ENCODE measurements at regions not wholly inside any gene's neighbourhood (a gene's known extent, or its start where the extent isn't known, plus 50 kb on each side); places are given as distances from the start of the nearest gene placed in this dataset.
A peak's percentile ranks its signal among the peaks of the same experiment; 100 is the strongest.
"Not testable (repeated sequence)": the region's sequence is repeated elsewhere in the genome, so short reads cannot be mapped to it uniquely, and the experiment has no call there.

DNA sequence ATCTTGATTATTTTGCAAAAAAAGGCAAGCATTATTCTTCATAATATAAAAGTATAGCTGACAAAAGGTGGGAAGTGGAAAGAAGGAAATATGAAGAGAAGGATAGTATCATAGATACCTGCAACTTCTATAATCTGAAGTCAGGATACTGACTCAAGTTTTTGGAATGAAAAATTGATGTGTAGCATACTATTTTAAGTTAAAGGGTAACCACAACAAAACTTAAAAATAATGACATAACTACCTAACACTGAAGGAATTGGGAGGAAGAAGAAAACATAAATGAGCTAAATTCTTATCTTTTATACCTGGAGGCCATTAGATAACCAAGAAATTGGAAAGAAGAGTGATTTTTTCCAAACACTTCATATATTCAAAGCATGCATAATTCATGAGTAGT is 51.8 kb upstream of the TLE1 start:
- DNase-seq (ENCODE audit: low spot score) = no peak

DNA sequence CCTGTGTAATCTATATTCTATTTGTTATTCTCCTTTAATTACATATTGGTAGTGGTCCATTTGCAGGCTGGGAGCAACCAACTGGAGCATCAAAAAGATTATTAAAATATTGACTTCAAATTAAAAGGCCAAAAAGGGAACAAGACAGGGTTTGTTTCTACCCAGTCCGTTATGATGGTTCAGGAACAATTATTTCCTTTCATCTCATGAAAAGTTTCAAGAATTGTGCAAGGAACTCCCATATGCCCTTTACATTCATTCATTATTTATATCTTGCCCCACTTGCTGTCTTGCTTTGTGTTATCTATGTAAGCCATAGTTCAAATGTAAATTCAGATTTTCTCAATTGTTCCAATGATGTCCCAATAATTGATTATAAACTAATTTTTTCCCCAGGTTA is 58.7 kb upstream of the TLE1 start:
- no peak for DNase-seq (ENCODE audit: low spot score)

DNA sequence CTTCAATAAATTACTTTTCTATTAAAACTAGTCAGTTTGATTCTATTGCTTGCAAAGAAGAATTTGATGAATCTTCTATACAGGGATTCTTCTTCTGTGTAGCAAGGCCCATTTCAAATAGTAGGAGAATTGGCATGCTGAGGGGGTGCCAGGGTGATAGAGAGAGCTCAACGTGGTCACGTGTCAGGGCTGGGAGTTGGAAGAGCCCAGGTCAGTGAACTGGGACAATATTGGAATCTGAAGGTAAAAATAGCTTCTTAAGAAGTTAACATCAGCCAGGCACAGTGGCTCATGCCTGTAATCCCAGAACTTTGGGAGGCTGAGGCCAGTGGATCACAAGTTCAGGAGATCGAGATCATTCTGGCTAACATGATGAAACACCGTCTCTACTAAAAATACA is 64.1 kb upstream of the TLE1 start:
- DNase-seq (ENCODE audit: low spot score) = no peak

DNA sequence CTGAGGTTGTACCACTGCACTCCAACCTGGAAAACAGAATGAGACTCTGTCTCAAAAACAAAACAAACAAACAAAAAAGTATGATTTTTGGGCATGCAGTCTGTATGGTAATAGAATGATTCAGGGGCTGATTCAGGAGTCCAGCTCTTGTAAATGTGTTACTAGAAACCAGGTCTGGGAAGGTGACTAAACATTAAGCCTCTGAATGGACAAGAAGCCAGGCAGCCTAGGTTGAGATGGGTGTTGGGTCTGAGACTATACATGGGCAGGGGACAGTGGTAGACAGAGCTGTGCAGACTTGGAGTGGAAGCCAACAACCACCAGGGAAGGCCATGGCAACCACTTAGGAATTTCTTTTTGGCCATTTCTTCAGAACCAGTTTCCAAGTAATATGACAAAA is 64.9 kb upstream of the TLE1 start:
- DNase-seq (ENCODE audit: low spot score) = no peak

DNA sequence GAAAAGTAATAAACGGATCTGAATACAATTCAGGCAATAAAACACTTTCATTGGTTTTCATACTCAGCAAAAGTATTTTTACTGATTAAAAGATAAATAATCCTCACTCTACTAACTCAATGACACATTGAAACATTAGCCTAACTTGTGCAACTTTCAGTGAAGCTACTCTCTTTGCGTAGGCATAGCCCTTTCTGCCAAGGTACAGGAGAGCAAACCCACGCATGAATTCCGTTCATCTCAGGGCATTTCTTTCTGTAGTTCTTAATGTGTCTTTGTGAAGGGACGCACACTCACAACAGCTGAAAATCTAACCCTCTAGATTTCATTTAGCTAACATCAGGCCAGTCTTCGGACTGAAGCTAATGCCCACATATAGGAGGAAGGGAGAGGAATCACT is 66.4 kb upstream of the TLE1 start:
- DNase-seq (ENCODE audit: low spot score) = no peak

DNA sequence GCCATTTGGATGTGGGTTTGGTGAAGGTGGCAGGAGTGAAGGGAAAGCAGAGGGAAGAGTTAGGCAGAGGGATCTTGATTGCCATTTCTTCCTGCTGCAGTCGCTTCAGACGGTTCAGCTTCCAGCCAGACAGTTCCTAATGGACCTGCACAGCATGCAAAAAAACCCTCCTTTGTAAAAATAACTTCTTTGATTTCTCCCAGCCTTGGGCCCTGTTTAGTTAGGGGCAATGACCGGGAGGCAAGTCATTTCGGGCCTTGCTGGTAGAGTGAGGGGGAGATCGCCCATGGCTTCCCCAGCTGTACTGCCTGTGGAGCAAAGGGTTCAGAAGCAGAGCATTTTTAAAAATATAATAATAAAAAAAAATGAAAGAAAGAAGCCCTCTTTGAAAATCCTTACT is 67.2 kb upstream of the TLE1 start:
- DNase-seq (ENCODE audit: low spot score) = no peak

DNA sequence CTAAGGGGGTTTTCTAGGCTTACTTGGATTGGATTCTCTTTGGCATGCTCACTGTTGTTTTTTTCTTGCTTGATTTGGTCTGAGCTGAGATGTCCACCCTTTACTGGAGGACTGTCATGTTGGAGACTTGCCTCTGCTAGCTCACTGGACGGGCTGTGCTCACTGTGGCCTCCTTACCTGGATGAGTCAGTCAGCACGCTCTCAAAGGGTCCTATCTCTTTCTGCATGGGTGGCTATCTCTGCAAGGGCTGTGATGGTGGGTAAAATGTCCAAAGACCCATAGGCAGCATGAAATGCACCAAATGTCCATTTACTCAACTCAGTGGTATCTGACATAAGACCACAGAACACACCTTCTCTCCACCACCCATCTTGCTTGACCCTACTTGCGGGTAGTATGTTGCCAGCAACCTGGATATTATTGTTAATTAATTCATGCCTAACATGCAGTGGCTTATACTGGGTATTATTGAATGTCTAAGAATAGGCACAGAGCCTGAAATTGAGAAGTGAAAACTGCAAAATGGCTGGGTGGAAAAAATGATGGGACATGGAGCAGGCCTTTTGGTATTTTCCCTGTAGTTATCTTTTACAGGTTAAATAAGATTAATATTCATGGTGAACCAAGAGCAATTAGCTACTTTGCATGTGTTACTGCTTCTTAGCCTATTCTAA is 68.9 kb upstream of the TLE1 start:
- no peak for DNase-seq (ENCODE audit: low spot score)

DNA sequence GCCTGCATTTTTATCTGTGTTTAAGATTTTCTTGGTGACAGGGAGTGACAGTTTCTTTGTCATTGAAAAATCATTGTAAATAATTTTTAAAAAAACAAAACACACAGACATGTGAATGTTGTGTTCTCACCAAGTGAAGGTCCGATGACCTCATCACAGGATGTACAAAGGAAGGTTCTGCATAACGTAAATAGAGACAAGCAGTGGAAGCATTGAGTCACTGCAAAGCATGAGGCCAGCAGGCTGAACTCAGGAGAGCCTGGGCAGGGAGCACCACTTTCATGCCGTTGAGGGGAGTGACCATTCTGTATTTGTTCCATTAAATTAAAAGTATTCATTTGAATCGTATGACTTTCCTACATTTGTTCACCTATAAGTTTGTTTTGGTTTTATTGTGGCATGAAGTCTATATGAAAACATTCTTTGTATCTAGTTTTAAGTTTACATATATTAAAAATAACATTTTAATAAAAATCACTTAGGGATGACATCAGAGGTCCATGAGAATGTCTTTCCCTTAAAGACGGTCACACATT is 70.4 kb upstream of the TLE1 start:
- DNase-seq (ENCODE audit: low spot score) = no peak

DNA sequence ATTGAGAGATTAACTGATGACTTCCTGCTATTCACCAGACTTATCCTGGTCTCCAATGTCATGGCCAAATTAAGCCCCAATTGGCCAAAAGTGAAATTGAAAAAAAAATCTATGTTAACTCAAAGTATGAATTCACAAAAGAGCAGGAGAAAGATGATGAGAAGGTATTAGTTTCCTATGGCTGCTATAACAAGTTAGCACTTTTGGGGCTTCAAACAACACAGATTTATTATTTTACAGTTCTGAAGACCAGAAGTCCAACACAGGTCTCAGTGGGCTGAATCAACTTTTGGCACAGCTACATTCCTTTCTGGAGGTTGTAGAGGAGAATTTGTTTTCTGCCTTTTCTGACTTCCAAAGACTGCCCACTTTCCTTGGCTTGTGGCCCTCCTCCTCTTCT is 78.6 kb upstream of the TLE1 start:
- no peak for DNase-seq (ENCODE audit: low spot score)

DNA sequence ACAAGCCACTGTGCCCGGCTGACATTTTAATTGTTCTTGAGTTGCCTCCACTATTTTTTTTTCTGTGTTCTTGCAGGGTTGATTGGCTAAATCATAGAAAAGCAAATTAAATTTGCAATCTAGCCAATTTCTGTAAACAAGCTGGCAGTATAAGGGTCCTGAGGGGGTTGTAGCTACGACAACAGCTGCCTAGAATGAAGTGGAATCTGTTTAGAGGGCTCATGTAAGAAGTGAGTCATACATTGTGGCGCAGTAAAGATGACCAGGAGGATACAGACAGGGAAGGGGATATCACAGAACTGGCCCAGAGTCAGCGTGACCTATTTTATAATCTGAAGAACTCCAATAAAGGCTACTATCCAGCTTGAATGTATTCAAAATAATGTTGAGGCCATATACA is 82.2 kb upstream of the TLE1 start:
- no peak for DNase-seq (ENCODE audit: low spot score)

DNA sequence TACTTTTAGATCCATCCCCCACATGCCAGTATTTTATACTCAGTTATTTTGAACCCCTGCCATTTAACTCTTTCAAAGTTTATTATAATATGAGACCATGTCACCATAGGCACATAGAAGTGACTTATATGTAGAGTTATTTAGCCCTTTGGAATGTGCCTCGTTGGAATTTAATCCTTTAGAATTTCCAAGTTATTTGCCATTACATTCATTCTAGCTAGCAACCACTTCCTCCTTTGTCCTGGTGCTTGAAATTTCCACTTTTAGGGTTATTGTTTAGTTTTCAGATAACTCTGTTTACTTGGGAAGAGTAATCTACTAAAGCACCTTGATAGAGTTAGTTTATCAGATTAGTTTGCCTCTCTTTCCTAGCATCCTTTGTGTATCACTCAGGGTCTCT is 82.8 kb upstream of the TLE1 start:
- DNase-seq (ENCODE audit: low spot score) = no peak

DNA sequence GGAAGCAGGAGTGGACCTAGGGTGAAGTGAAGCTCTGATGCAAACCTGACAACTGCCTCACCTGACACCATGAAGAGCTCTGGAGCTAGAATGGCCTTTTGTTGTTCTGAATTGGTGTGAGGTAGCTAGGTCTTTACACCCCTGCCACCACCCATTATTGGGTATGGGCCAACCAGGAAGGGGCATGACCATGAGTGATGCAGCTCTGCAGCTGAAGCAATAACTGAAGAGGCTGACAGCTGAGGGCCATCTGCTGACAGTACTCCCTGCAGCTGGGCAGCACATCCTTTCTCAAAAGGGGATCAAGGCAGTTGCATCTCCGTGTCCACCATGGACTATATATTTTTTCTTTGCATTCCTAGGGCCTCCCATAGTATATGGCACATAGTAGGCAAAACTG is 87.0 kb upstream of the TLE1 start:
- no peak for DNase-seq (ENCODE audit: low spot score)

DNA sequence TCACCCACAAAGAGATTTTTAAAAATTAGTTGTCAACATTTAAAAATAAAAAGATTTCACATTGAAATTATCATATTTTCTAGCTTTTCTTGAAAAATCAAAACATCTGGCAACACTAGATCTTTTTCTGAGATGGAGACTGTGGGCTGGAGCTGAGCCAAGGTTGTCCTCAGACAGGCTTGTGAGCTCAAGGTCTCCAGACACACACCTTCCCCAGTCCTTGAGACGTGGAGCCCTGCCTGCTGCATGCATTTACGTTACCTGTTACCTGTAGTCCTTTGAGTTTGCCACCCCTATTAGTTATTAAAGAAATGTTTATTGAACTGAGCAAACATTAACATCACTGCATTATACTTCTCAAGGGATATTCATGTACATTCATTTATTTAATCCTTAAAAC is 87.5 kb upstream of the TLE1 start:
- DNase-seq (ENCODE audit: low spot score) = no peak

DNA sequence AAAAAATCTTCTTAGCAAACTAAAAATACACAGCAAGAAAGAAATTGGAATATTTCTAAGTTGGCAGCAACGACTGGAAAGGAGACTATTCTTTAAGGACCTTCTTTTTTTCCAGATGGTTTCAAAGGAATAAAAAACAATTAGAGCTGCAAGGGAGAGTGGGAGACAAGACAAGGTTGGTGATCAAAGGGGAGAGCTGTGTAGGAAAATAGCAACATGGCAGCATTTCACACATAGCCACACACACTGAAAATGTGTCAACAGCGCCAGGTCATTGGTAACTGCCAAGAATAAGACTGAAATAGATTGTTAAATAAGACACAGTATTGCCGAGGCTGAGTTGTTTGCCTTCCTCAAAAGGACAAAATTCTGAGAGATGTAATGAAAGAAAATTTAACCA is 88.1 kb upstream of the TLE1 start:
- peak; percentile 19 for DNase-seq (ENCODE audit: low spot score)

DNA sequence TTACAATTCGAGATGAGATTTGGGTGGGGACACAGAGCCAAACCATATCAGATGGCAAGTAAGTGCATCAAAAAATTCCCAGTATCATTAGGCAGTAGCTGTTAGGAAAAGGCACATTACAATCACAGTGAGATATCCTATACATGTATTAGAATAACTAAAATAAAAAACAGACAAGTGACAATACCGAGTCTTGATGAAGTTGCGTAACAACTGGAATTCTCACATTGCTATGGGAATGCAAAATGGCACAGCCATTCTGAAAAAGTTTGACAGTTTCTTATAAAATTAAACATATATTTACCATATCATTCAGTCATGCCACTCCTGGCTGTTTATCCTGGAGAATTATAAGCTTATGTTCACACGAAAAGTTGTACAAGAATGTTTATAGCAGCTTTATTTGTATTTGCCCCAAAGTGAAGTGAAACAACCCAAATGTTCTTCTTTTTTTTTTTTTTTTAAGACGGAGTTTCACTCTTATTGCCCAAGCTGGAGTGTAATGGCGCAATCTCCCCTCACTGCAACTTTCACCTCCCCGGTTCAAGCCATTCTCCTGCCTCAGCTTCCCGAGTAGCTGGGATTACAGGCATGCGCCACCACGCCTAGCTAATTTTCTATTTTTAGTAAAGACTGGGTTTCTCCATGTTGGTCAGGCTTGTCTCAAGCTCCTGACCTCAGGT is 93.1 kb upstream of the TLE1 start:
- DNase-seq (ENCODE audit: low spot score) = no peak

DNA sequence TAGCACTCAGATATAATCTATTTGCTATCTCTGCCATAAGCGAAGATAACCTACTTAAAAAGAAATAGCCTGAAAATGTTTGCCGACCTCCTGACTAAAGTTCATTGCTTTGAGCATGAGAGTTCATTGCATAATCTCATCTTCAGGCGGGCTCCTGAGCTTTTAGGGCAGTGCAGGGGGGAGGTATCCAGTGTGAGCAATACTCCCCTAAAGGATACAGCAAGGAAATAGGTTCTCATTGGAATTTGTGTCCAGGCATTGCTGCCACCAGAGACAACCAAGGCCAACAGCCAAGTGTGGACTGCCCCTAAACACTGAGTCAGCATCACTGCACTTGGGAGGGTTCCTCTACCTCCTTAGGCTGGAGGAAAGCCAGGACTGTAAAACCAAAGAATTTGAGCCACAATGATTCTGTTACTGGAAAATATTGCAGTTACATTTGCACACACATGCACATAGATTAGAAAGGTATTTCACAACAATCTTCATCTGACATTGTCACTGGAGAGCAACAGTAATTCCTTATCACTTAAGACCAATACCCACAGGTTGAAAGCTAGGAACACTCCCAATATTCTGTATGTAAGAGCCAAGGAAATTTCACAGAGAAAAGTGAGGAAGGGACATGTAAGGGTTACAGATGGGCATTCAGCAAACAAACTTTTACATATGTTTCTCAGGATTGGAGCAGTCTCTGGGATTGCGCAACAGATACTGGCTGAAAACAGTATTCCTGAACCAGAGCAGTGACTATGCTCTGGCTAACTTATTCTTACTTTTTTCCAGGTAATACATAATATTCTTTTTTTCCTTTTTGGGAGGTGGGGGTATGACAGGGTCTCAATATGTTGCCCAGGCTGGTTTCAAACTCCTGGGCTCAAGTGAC is 98.6 kb upstream of the TLE1 start:
- DNase-seq (ENCODE audit: low spot score) = no peak

DNA sequence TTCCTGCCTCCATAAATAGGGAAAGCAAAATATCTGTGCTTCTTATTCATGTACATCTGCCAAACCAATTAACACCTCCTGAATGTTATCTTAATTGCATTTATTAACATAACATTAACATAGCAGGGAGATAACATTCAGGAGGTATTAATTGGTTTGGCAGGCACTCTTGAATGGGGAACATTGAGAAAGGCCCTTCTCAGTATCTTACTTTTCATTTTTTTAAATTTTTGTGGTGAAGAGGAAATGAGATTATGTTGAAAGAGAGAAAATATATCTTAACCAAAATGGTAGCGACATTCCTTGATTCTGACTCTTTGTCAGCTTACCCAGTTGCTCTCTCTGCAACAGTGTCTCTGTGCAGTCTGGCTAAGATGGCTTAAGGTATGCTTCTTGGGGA is 100.4 kb upstream of the TLE1 start:
- no peak for DNase-seq (ENCODE audit: low spot score)

DNA sequence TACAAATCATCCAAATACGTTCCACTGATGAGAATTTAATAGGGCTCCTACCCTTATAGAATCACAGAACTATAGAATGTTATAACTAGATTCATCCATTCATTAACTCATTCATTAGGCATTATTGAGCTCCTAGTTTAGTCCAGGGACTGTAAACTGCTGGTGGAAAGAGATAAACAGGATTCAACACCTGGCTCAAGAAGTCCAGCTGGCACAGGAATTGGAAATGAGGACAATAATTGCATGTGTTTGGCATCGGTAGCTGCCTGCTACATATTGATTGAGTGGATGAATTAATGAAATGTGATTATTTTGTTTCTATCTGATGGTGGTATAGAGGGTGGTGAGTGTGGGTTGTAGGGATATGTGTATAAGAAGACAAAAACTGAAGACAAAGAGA is 100.8 kb upstream of the TLE1 start:
- no peak for DNase-seq (ENCODE audit: low spot score)

DNA sequence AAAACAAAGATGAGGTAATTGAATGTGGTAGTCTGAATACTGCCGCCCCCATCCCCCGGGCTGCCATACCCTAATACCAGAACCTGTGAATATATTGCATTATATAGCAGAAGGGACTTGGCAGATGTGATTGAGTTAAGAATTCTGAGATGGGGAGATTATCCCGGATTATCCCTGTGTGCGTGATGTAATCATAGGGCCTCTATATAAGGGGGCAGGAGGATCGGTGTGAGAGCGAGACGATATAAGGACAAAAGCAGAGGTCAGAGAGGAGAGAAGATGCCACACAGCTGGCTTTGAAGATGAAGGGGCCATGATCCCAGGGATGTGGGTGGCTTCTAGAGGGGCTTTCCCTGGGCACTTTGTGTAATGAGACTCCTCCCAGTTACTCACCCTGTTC is 101.7 kb upstream of the TLE1 start:
- DNase-seq (ENCODE audit: low spot score) = no peak

DNA sequence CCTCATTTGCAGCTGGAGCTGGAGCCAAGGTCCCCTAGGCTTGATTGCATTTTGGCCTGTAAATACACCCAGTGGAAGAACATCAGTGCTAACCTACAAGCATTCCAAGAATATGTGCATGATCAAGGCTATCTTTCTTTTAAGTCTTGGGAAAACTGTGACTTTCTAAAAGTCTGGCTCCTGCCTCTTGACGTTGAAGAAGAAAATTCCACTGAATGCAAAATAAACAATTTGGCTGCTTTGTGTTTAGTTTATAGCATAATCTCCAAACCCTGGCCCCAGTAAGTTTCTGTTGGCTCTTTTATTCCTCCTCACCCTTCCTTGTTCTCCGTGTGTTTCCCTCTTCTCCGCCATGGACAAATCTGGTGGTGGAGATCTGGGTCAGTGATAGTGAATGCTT is 109.3 kb upstream of the TLE1 start:
- no peak for DNase-seq (ENCODE audit: low spot score)

DNA sequence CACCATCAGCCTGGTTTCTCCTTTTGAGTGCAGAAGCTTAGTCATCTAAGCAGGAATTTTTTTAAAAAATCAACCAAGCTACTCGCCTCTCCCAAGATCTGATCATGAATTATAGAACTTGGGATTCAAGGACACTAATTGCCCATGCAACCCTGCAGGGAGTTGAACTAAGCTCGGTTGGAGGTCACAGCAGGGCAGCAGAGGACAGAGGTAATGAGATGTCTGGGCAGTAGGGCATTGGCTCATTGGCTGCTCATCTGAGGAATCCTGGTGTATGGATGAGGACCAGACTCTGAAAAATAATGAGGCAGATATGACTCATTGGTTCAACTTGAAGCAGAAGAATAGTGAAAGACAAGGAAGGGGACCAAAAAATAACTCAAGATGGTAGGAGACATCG is 111.8 kb upstream of the TLE1 start:
- no peak for DNase-seq (ENCODE audit: low spot score)

DNA sequence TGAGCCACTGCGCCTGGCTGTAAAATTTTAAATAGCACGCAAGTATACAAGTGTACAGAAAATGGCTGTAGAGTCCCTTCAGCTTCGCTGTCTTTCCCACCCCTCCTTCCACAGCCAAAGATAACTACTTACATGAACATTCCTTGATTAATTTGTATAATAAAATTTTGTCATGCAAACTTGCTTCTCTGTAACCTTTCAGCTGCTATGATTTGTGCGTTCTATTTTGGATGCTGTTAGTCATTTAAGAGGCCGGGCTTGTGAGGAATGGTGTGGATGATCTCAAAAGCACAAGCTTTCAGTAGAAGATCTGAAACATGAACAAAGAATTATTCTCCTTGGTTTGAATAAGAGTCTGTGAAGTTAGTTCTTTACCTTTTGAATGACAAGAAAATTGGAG is 115.0 kb upstream of the TLE1 start:
- no peak for DNase-seq (ENCODE audit: low spot score)

DNA sequence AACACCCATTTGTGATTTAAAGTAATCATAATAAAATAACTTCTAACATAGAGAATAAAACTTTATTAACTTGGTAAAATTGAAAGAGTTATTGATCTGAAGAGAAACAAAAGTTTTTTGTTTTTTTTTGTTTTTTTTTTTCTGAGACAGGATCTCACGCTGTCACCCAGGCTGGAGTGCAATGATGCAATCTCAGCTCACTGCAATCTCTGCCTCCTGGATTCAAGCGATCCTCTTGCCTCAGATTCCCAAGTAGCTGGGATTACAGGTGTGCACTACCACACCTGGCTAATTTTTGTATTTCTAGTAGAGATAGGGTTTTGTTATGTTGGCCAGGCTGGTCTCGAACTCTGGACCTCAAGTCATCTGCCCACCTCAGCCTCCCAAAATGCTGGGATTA is 116.5 kb upstream of the SPATA31D4 start:
- not testable (repeated sequence) for DNase-seq (ENCODE audit: low spot score)

All from globus pallidus (tissue), 1 donor.